SK-N-SH (cell line): ENCODE measurements at regions not wholly inside any gene's neighbourhood (a gene's known extent, or its start where the extent isn't known, plus 50 kb on each side); places are given as distances from the start of the nearest gene placed in this dataset.

Experiments
- CHD2 ChIP-seq: fragments of 150-350 bp; IDR thresholded peaks from 2 replicates; pipeline ENCODE4 v1.6.1; 2018; ENCODE audit warnings: low read length; ENCODE audit not compliant: partially characterized antibody
- CTCF ChIP-seq: fragments of 200-600 bp; sonication (generic); IDR thresholded peaks from 2 replicates; pipeline ENCODE4 v1.6.1; 2017; ENCODE audit warnings: antibody characterized with exemption, mild to moderate bottlenecking, moderate library complexity
- EP300 ChIP-seq, 2 experiments: IDR thresholded peaks; 2 replicates each; pipeline versions ENCODE4 v1.4.0 to v1.6.1; 2012; ENCODE audit warnings: borderline replicate concordance in 1 of 2, low read depth in 1 of 2, low read length in 1 of 2
- EZH2phosphoT487 ChIP-seq: fragments of 200-600 bp; sonication (generic); IDR thresholded peaks from 2 replicates; pipeline ENCODE4 v1.6.1; 2017; ENCODE audit warnings: low read depth, mixed run types, mild to moderate bottlenecking, antibody characterized with exemption, moderate library complexity, borderline replicate concordance
- MEF2A ChIP-seq: IDR thresholded peaks from 2 replicates; pipeline ENCODE4 v1.4.0; 2012; ENCODE audit warnings: low read depth, borderline replicate concordance
- PBX3 ChIP-seq: IDR thresholded peaks from 2 replicates; pipeline ENCODE4; 2012
- RXRA ChIP-seq: IDR thresholded peaks from 2 replicates; pipeline ENCODE4 v1.4.0; 2012; ENCODE audit warnings: low read depth, mild to moderate bottlenecking, borderline replicate concordance
- USF1 ChIP-seq: IDR thresholded peaks from 2 replicates; pipeline ENCODE4 v1.4.0; 2012; ENCODE audit warnings: low read depth, borderline replicate concordance
- TF ChIP-seq, protein P1 (sequence below): IDR thresholded peaks from 2 replicates; pipeline ENCODE4 v1.6.1; 2012; ENCODE audit warnings: mild to moderate bottlenecking, low read depth, low read length, moderate library complexity
- TF ChIP-seq, protein P2 (sequence below): IDR thresholded peaks from 2 replicates; pipeline ENCODE4 v1.4.0; 2012; ENCODE audit warnings: low read depth

GRCh38 chr9:105850852-105851500, 156.6 kb downstream of the TMEM38B start:
- TF ChIP-seq CTCF (no peak), USF1 (no peak), MEF2A (no peak), EZH2phosphoT487 (no peak), PBX3 (no peak), CHD2 (no peak), EP300 (IDR thresholded peaks at IDR 0.05; ENCODE audit: borderline replicate concordance in 1 of 2, low read depth in 1 of 2, low read length in 1 of 2) (no peak), RXRA (no peak)
- TF ChIP-seq, protein P1, sequence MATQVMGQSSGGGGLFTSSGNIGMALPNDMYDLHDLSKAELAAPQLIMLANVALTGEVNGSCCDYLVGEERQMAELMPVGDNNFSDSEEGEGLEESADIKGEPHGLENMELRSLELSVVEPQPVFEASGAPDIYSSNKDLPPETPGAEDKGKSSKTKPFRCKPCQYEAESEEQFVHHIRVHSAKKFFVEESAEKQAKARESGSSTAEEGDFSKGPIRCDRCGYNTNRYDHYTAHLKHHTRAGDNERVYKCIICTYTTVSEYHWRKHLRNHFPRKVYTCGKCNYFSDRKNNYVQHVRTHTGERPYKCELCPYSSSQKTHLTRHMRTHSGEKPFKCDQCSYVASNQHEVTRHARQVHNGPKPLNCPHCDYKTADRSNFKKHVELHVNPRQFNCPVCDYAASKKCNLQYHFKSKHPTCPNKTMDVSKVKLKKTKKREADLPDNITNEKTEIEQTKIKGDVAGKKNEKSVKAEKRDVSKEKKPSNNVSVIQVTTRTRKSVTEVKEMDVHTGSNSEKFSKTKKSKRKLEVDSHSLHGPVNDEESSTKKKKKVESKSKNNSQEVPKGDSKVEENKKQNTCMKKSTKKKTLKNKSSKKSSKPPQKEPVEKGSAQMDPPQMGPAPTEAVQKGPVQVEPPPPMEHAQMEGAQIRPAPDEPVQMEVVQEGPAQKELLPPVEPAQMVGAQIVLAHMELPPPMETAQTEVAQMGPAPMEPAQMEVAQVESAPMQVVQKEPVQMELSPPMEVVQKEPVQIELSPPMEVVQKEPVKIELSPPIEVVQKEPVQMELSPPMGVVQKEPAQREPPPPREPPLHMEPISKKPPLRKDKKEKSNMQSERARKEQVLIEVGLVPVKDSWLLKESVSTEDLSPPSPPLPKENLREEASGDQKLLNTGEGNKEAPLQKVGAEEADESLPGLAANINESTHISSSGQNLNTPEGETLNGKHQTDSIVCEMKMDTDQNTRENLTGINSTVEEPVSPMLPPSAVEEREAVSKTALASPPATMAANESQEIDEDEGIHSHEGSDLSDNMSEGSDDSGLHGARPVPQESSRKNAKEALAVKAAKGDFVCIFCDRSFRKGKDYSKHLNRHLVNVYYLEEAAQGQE = no peak
- TF ChIP-seq, protein P2, sequence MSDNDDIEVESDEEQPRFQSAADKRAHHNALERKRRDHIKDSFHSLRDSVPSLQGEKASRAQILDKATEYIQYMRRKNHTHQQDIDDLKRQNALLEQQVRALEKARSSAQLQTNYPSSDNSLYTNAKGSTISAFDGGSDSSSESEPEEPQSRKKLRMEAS = no peak
